HUES48 (cell line): ENCODE measurements at regions not wholly inside any gene's neighbourhood (a gene's known extent, or its start where the extent isn't known, plus 50 kb on each side); places are given as distances from the start of the nearest gene placed in this dataset.
A peak's percentile ranks its signal among the peaks of the same experiment; 100 is the strongest.

Experiments used
- H3K27ac ChIP-seq: one replicate; pipeline ENCODE4 v1.7.0; 2013; ENCODE audit warnings: low read depth, low read length, inconsistent platforms
- H3K27me3 ChIP-seq: 2 replicates; pipeline ENCODE4 v1.6.1; 2013; ENCODE audit warnings: mild to moderate bottlenecking, low read length; ENCODE audit not compliant: control insufficient read depth, insufficient read depth
- H3K36me3 ChIP-seq: 2 replicates; pipeline ENCODE4 v1.6.1; 2013; ENCODE audit warnings: low read length; ENCODE audit not compliant: control insufficient read depth, insufficient read depth
- H3K4me1 ChIP-seq: 2 replicates; pipeline ENCODE4 v1.6.1; 2013; ENCODE audit warnings: mild to moderate bottlenecking, low read length; ENCODE audit not compliant: control insufficient read depth, insufficient read depth
- H3K4me3 ChIP-seq: 2 replicates; pipeline ENCODE4 v1.5.1; 2013; ENCODE audit warnings: mild to moderate bottlenecking, low read depth, low read length
- H3K9ac ChIP-seq: 2 replicates; pipeline ENCODE4 v1.6.1; 2013; ENCODE audit warnings: mild to moderate bottlenecking, low read depth, low read length, moderate library complexity
- H3K9me3 ChIP-seq: 2 replicates; pipeline ENCODE4 v1.6.1; 2013; ENCODE audit warnings: low read length; ENCODE audit not compliant: control insufficient read depth, insufficient read depth

DNA sequence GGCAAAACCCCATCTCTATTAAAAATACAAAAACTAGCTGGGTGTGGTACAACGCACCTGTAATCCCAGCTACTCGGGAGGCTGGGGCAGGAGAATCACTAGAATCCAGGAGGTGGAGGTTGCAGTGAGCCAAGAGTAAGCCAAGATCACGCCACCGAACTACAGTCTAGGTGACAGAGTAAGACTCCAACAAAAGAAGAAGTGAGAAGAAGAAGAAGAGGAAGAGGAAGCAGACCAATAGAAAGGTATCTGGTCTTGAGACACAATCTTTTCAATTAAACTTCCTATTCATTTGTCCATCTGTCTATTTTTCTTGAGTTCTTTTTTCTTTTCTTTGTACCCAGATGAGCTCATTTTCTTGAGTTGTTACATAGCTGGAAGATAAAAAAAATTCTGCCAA is 55.7 kb upstream of the ACADM start:
- no peaks in the 10 kb centered on the region for H3K9me3 ChIP-seq
- no peak overlapping the region for H3K4me3 ChIP-seq
- peaks cover 17% of the 10 kb centered on the region for H3K4me1 ChIP-seq
- H3K9ac ChIP-seq: no peak overlapping the region
- H3K27ac ChIP-seq: no peak overlapping the region
- no peaks in the 10 kb centered on the region for H3K36me3 ChIP-seq
- no peaks in the 10 kb centered on the region for H3K27me3 ChIP-seq

DNA sequence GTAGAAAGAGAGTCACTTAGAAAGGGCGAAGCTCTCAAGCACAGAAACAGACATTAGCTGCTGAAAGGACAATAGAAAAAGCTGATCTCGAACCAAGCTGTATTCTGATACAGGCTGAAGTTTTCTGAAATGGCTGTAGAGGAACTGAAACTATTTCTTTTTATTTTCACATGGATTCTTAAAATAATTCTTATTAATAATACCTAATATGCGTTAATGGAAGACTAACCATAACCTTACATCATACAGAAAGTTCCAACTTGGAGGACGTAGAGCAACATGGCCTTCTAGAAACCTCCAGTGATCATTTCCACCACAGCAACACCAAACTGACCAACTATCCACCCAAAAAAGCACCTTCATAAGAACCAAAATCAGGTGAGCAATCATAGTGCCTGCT is 52.8 kb upstream of the ACADM start:
- no peak overlapping the region for H3K27ac ChIP-seq

GRCh38 chr1:75672108-75672507 is 52.4 kb upstream of the ACADM start:
- Histone ChIP-seq H3K9me3 (no peaks in the 10 kb centered on the region), H3K4me1 (peaks cover 17% of the 10 kb centered on the region), H3K27ac (peak overlapping the region; percentile 6), H3K9ac (no peak overlapping the region), H3K36me3 (no peaks in the 10 kb centered on the region), H3K4me3 (no peak overlapping the region), H3K27me3 (no peaks in the 10 kb centered on the region)

More for the DNA sequence above, 52.8 kb upstream of the ACADM start:
- H3K4me3 ChIP-seq: no peak overlapping the region
- H3K9me3 ChIP-seq: no peaks in the 10 kb centered on the region
- H3K27me3 ChIP-seq: no peaks in the 10 kb centered on the region
- no peak overlapping the region for H3K9ac ChIP-seq
- H3K36me3 ChIP-seq: no peaks in the 10 kb centered on the region
- H3K4me1 ChIP-seq: peaks cover 17% of the 10 kb centered on the region

DNA sequence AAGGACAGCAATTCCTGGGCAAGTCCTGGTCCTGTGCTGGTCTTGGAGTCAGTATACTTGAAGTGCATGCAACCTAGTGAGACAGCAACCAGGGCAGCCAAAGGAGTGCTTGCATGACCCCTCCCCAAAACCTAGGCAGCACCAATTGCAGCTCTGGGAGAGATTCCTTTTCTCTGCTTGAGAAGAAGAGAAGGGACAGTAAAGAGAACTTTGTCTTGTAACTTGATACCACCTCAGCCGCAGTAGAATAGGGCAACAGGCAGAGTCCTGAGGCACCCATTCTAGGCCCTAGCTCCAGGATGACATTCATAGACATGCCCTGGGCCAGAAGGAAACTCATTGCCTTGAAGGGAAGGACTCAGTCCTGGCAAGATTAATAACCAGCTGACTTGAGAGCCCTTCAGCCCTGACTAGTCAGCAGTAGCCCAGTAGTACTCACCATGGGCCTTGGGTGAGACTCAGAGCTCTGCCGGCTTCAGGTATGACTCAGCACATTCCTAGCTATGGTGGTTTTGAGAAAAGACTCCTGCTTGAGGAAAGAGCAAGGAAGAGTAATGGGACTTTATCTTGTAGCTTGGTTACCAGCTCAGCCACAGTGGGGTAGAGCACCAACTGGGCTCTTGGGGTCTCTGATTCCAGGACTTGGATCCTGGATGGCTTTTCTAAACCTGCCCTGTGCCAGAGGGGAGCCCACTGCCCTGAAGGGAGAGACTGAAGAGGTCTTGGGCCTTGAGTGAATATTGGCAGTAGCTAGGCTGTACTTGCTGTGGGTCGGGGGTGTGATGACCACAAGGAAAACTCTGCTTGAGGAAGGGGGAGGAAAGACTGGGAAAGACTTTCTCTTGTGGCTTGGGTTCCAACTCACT is 51.7 kb upstream of the ACADM start:
- Histone ChIP-seq H3K9ac (no peak overlapping the region), H3K4me1 (peaks cover 17% of the 10 kb centered on the region), H3K4me3 (no peak overlapping the region), H3K27ac (peak overlapping the region; percentile 6), H3K36me3 (no peaks in the 10 kb centered on the region), H3K9me3 (no peaks in the 10 kb centered on the region), H3K27me3 (no peaks in the 10 kb centered on the region)

- Histone ChIP-seq H3K27ac (peak overlapping the region; percentile 6), H3K36me3 (no peaks in the 10 kb centered on the region), H3K4me3 (no peak overlapping the region), H3K27me3 (no peaks in the 10 kb centered on the region), H3K9me3 (no peaks in the 10 kb centered on the region), H3K4me1 (peaks cover 17% of the 10 kb centered on the region), H3K9ac (no peak overlapping the region)
Observed at GRCh38 chr1:75673399-75673798, 51.1 kb upstream of the ACADM start.

DNA sequence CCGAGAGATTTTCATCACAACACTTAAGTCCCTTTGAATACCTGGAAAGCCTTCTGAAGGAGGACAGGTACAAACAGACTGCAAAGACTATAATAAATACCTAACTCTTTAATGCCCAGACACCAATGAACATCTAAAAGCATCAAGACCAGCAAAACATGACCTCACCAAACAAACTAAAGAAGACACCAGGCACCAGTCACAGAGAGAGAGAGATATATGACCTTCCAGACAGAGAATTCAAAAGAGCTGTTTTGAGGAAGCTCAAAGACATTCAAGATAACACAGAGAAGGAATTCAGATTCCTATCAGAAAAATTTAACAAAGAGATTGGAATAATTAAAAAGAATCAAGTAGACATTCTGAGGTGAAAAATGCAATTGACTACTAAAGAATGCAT is 50.6 kb upstream of the ACADM start:
- peaks cover 17% of the 10 kb centered on the region for H3K4me1 ChIP-seq
- no peaks in the 10 kb centered on the region for H3K9me3 ChIP-seq
- H3K27me3 ChIP-seq: no peaks in the 10 kb centered on the region
- no peaks in the 10 kb centered on the region for H3K36me3 ChIP-seq
- no peak overlapping the region for H3K4me3 ChIP-seq
- H3K27ac ChIP-seq: no peak overlapping the region
- no peak overlapping the region for H3K9ac ChIP-seq
